ENCODE measurements at regions not wholly inside any gene's neighbourhood (a gene's known extent, or its start where the extent isn't known, plus 50 kb on each side); places are given as distances from the start of the nearest gene placed in this dataset.

- H3K27me3 ChIP-seq: no peaks in the 10 kb centered on the region
- WGBS, 2 donors: 63 to 76% methylated on average over 3 of the region's 3 CpGs
- TF ChIP-seq POLR2AphosphoS5 (IDR thresholded peaks at IDR 0.05) (no peak), POLR2A (IDR thresholded peaks at IDR 0.05) (no peak), CTCF (IDR thresholded peaks at IDR 0.05) (no peak), EP300 (IDR thresholded peaks at IDR 0.05) (no peak)
- DNase-seq (no peak), ATAC-seq (ENCODE audit: low FRiP score in 2 of 2) (no peak)
- H3K27ac ChIP-seq: no peak overlapping the region
- no peaks in the 10 kb centered on the region for H3K9me3 ChIP-seq
- no peak overlapping the region for H3K4me3 ChIP-seq
- H3K4me1 ChIP-seq: no peaks in the 10 kb centered on the region
- no peaks in the 10 kb centered on the region for H3K36me3 ChIP-seq
These were observed 162.5 kb downstream of the RWDD3 start for GRCh38 chr1:95396557-95396956.

GRCh38 chr1:95402780-95403179 is 168.8 kb downstream of the RWDD3 start:
- Histone ChIP-seq H3K36me3 (no peaks in the 10 kb centered on the region), H3K4me1 (no peaks in the 10 kb centered on the region), H3K4me3 (no peak overlapping the region), H3K9me3 (peaks cover 0 to 6% (median 3%) of the 10 kb centered on the region in 4 donors), H3K27ac (no peak overlapping the region), H3K27me3 (no peaks in the 10 kb centered on the region)
- 64 to 67% methylated on average over 2 of the region's 2 CpGs for WGBS, 2 donors
- TF ChIP-seq EP300 (IDR thresholded peaks at IDR 0.05) (no peak), POLR2A (IDR thresholded peaks at IDR 0.05) (no peak), POLR2AphosphoS5 (IDR thresholded peaks at IDR 0.05) (no peak), CTCF (IDR thresholded peaks at IDR 0.05) (no peak)
- no peak for DNase-seq
- ATAC-seq (ENCODE audit: low FRiP score in 2 of 2): no peak

GRCh38 chr1:95406279-95406678 is 172.3 kb downstream of the RWDD3 start:
- WGBS, 2 donors: 29 to 59% methylated on average over 1 of the region's 1 CpG
- no peak for DNase-seq
- no peak for ATAC-seq (ENCODE audit: low FRiP score in 2 of 2)
- Histone ChIP-seq H3K27me3 (no peaks in the 10 kb centered on the region), H3K4me1 (no peaks in the 10 kb centered on the region), H3K4me3 (no peak overlapping the region), H3K9me3 (peaks cover 0 to 6% (median 3%) of the 10 kb centered on the region in 4 donors), H3K27ac (no peak overlapping the region), H3K36me3 (no peaks in the 10 kb centered on the region)
- TF ChIP-seq EP300 (IDR thresholded peaks at IDR 0.05): no peak
- no peak for TF ChIP-seq POLR2AphosphoS5 (IDR thresholded peaks at IDR 0.05)
- TF ChIP-seq CTCF (IDR thresholded peaks at IDR 0.05): no peak
- no peak for TF ChIP-seq POLR2A (IDR thresholded peaks at IDR 0.05)

- ATAC-seq (ENCODE audit: low FRiP score in 2 of 2) (no peak), DNase-seq (no peak)
- no peak overlapping the region for H3K27ac ChIP-seq
- TF ChIP-seq POLR2A (IDR thresholded peaks at IDR 0.05) (no peak), CTCF (IDR thresholded peaks at IDR 0.05) (no peak), EP300 (IDR thresholded peaks at IDR 0.05) (no peak), POLR2AphosphoS5 (IDR thresholded peaks at IDR 0.05) (no peak)
- no peaks in the 10 kb centered on the region for H3K4me1 ChIP-seq
- H3K36me3 ChIP-seq: no peaks in the 10 kb centered on the region
- H3K9me3 ChIP-seq: peaks cover 0 to 6% (median 3%) of the 10 kb centered on the region in 4 donors
- WGBS, 2 donors: 60 to 66% methylated on average over 10 of the region's 10 CpGs
- H3K4me3 ChIP-seq: no peak overlapping the region
- H3K27me3 ChIP-seq: no peaks in the 10 kb centered on the region
These were observed 173.3 kb downstream of the RWDD3 start for GRCh38 chr1:95407131-95407885.

- ATAC-seq (ENCODE audit: low FRiP score in 2 of 2): no peak
- H3K4me3 ChIP-seq: no peak overlapping the region
- no peak for DNase-seq
- 63% methylated on average over 8 of the region's 8 CpGs for WGBS, 2 donors
- no peaks in the 10 kb centered on the region for H3K27me3 ChIP-seq
- no peak overlapping the region for H3K27ac ChIP-seq
- no peaks in the 10 kb centered on the region for H3K4me1 ChIP-seq
- H3K36me3 ChIP-seq: no peaks in the 10 kb centered on the region
- H3K9me3 ChIP-seq: peaks cover 0 to 6% (median 3%) of the 10 kb centered on the region in 4 donors
- no peak for TF ChIP-seq CTCF (IDR thresholded peaks at IDR 0.05)
- no peak for TF ChIP-seq EP300 (IDR thresholded peaks at IDR 0.05)
- TF ChIP-seq POLR2A (IDR thresholded peaks at IDR 0.05): no peak
- TF ChIP-seq POLR2AphosphoS5 (IDR thresholded peaks at IDR 0.05): no peak
These were observed 173.9 kb downstream of the RWDD3 start for GRCh38 chr1:95407886-95408291.

All from upper lobe of left lung (tissue), 6 donors.